ENCODE measurements at regions not wholly inside any gene's neighbourhood (a gene's known extent, or its start where the extent isn't known, plus 50 kb on each side); places are given as distances from the start of the nearest gene placed in this dataset.

GRCh38 chr4:106764774-106765173 lies 271.3 kb downstream of the DKK2 start:
- Histone ChIP-seq H3K9me3 (ENCODE audit: low read length) (no peaks in the 10 kb centered on the region), H3K36me3 (ENCODE audit: insufficient read depth, low read length) (no peaks in the 10 kb centered on the region), H3K27me3 (ENCODE audit: control insufficient read depth in 1 of 2, insufficient read depth in 2 of 2, low read length in 2 of 2) (no peaks in the 10 kb centered on the region), H3K27ac (ENCODE audit: low read depth, low read length) (no peak overlapping the region), H3K9ac (ENCODE audit: low read length) (no peak overlapping the region), H3K4me1 (ENCODE audit: insufficient read depth, low read length) (peaks cover 19% of the 10 kb centered on the region), H3K4me3 (ENCODE audit: low read depth in 1 of 2, low read length in 2 of 2) (no peak overlapping the region)

GRCh38 chr4:106762666-106763443 lies 273.3 kb downstream of the DKK2 start:
- no peaks in the 10 kb centered on the region for H3K9me3 ChIP-seq (ENCODE audit: low read length)

GRCh38 chr4:106753426-106753825 lies 282.7 kb downstream of the DKK2 start:
- H3K9ac ChIP-seq (ENCODE audit: low read length), result no peak overlapping the region
- no peaks in the 10 kb centered on the region for H3K4me1 ChIP-seq (ENCODE audit: insufficient read depth, low read length)
- no peaks in the 10 kb centered on the region for H3K36me3 ChIP-seq (ENCODE audit: insufficient read depth, low read length)
- H3K27ac ChIP-seq (ENCODE audit: low read depth, low read length), result no peak overlapping the region
- no peaks in the 10 kb centered on the region for H3K27me3 ChIP-seq (ENCODE audit: control insufficient read depth in 1 of 2, insufficient read depth in 2 of 2, low read length in 2 of 2)
- H3K9me3 ChIP-seq (ENCODE audit: low read length), result no peaks in the 10 kb centered on the region
- no peak overlapping the region for H3K4me3 ChIP-seq (ENCODE audit: low read depth in 1 of 2, low read length in 2 of 2)

More at GRCh38 chr4:106762666-106763443, 273.3 kb downstream of the DKK2 start:
- H3K36me3 ChIP-seq (ENCODE audit: insufficient read depth, low read length), result no peaks in the 10 kb centered on the region
- H3K27ac ChIP-seq (ENCODE audit: low read depth, low read length), result peak overlapping the region; percentile 19
- peaks cover 19% of the 10 kb centered on the region for H3K4me1 ChIP-seq (ENCODE audit: insufficient read depth, low read length)
- H3K4me3 ChIP-seq (ENCODE audit: low read depth in 1 of 2, low read length in 2 of 2), result no peak overlapping the region
- no peak overlapping the region for H3K9ac ChIP-seq (ENCODE audit: low read length)
- no peaks in the 10 kb centered on the region for H3K27me3 ChIP-seq (ENCODE audit: control insufficient read depth in 1 of 2, insufficient read depth in 2 of 2, low read length in 2 of 2)

GRCh38 chr4:106746451-106746850 lies 289.7 kb downstream of the DKK2 start:
- H3K4me3 ChIP-seq (ENCODE audit: low read depth in 1 of 2, low read length in 2 of 2), result no peak overlapping the region
- H3K9me3 ChIP-seq (ENCODE audit: low read length), result no peaks in the 10 kb centered on the region
- no peak overlapping the region for H3K27ac ChIP-seq (ENCODE audit: low read depth, low read length)
- no peak overlapping the region for H3K9ac ChIP-seq (ENCODE audit: low read length)
- H3K36me3 ChIP-seq (ENCODE audit: insufficient read depth, low read length), result no peaks in the 10 kb centered on the region
- no peaks in the 10 kb centered on the region for H3K27me3 ChIP-seq (ENCODE audit: control insufficient read depth in 1 of 2, insufficient read depth in 2 of 2, low read length in 2 of 2)
- no peaks in the 10 kb centered on the region for H3K4me1 ChIP-seq (ENCODE audit: insufficient read depth, low read length)

- no peak overlapping the region for H3K27ac ChIP-seq (ENCODE audit: low read depth, low read length)
Measured at GRCh38 chr4:106738121-106738520, 298.0 kb downstream of the DKK2 start.

GRCh38 chr4:106718548-106718947 lies 317.6 kb downstream of the DKK2 start:
- no peak overlapping the region for H3K4me3 ChIP-seq (ENCODE audit: low read depth in 1 of 2, low read length in 2 of 2)
- no peaks in the 10 kb centered on the region for H3K9me3 ChIP-seq (ENCODE audit: low read length)
- no peaks in the 10 kb centered on the region for H3K27me3 ChIP-seq (ENCODE audit: control insufficient read depth in 1 of 2, insufficient read depth in 2 of 2, low read length in 2 of 2)
- H3K4me1 ChIP-seq (ENCODE audit: insufficient read depth, low read length), result no peaks in the 10 kb centered on the region
- H3K27ac ChIP-seq (ENCODE audit: low read depth, low read length), result no peak overlapping the region
- no peaks in the 10 kb centered on the region for H3K36me3 ChIP-seq (ENCODE audit: insufficient read depth, low read length)
- H3K9ac ChIP-seq (ENCODE audit: low read length), result no peak overlapping the region

More at GRCh38 chr4:106738121-106738520, 298.0 kb downstream of the DKK2 start:
- no peaks in the 10 kb centered on the region for H3K9me3 ChIP-seq (ENCODE audit: low read length)
- H3K4me1 ChIP-seq (ENCODE audit: insufficient read depth, low read length), result no peaks in the 10 kb centered on the region
- H3K36me3 ChIP-seq (ENCODE audit: insufficient read depth, low read length), result no peaks in the 10 kb centered on the region
- H3K27me3 ChIP-seq (ENCODE audit: control insufficient read depth in 1 of 2, insufficient read depth in 2 of 2, low read length in 2 of 2), result no peaks in the 10 kb centered on the region
- no peak overlapping the region for H3K9ac ChIP-seq (ENCODE audit: low read length)
- H3K4me3 ChIP-seq (ENCODE audit: low read depth in 1 of 2, low read length in 2 of 2), result no peak overlapping the region

GRCh38 chr4:106717091-106717490 lies 319.0 kb downstream of the DKK2 start:
- H3K27me3 ChIP-seq (ENCODE audit: control insufficient read depth in 1 of 2, insufficient read depth in 2 of 2, low read length in 2 of 2), result no peaks in the 10 kb centered on the region
- H3K36me3 ChIP-seq (ENCODE audit: insufficient read depth, low read length), result no peaks in the 10 kb centered on the region
- no peak overlapping the region for H3K27ac ChIP-seq (ENCODE audit: low read depth, low read length)
- H3K9me3 ChIP-seq (ENCODE audit: low read length), result no peaks in the 10 kb centered on the region
- no peak overlapping the region for H3K4me3 ChIP-seq (ENCODE audit: low read depth in 1 of 2, low read length in 2 of 2)
- no peaks in the 10 kb centered on the region for H3K4me1 ChIP-seq (ENCODE audit: insufficient read depth, low read length)
- no peak overlapping the region for H3K9ac ChIP-seq (ENCODE audit: low read length)

GRCh38 chr4:106715825-106716224 lies 320.3 kb downstream of the DKK2 start:
- H3K4me3 ChIP-seq (ENCODE audit: low read depth in 1 of 2, low read length in 2 of 2), result no peak overlapping the region
- H3K27ac ChIP-seq (ENCODE audit: low read depth, low read length), result no peak overlapping the region
- H3K9me3 ChIP-seq (ENCODE audit: low read length), result no peaks in the 10 kb centered on the region
- H3K9ac ChIP-seq (ENCODE audit: low read length), result no peak overlapping the region
- H3K4me1 ChIP-seq (ENCODE audit: insufficient read depth, low read length), result no peaks in the 10 kb centered on the region
- no peaks in the 10 kb centered on the region for H3K36me3 ChIP-seq (ENCODE audit: insufficient read depth, low read length)
- H3K27me3 ChIP-seq (ENCODE audit: control insufficient read depth in 1 of 2, insufficient read depth in 2 of 2, low read length in 2 of 2), result no peaks in the 10 kb centered on the region

- Histone ChIP-seq H3K27ac (ENCODE audit: low read depth, low read length) (no peak overlapping the region), H3K4me3 (ENCODE audit: low read depth in 1 of 2, low read length in 2 of 2) (no peak overlapping the region), H3K36me3 (ENCODE audit: insufficient read depth, low read length) (no peaks in the 10 kb centered on the region), H3K9ac (ENCODE audit: low read length) (no peak overlapping the region), H3K4me1 (ENCODE audit: insufficient read depth, low read length) (no peaks in the 10 kb centered on the region), H3K9me3 (ENCODE audit: low read length) (no peaks in the 10 kb centered on the region), H3K27me3 (ENCODE audit: control insufficient read depth in 1 of 2, insufficient read depth in 2 of 2, low read length in 2 of 2) (no peaks in the 10 kb centered on the region)
Measured at GRCh38 chr4:106708464-106708816, 327.7 kb downstream of the DKK2 start.

GRCh38 chr4:106707776-106708463 lies 328.2 kb downstream of the DKK2 start:
- H3K27ac ChIP-seq (ENCODE audit: low read depth, low read length), result no peak overlapping the region
- H3K9me3 ChIP-seq (ENCODE audit: low read length), result no peaks in the 10 kb centered on the region
- H3K4me3 ChIP-seq (ENCODE audit: low read depth in 1 of 2, low read length in 2 of 2), result no peak overlapping the region
- no peaks in the 10 kb centered on the region for H3K4me1 ChIP-seq (ENCODE audit: insufficient read depth, low read length)
- H3K9ac ChIP-seq (ENCODE audit: low read length), result no peak overlapping the region
- H3K36me3 ChIP-seq (ENCODE audit: insufficient read depth, low read length), result no peaks in the 10 kb centered on the region
- H3K27me3 ChIP-seq (ENCODE audit: control insufficient read depth in 1 of 2, insufficient read depth in 2 of 2, low read length in 2 of 2), result no peaks in the 10 kb centered on the region

GRCh38 chr4:106704253-106704870 lies 331.8 kb downstream of the DKK2 start:
- H3K36me3 ChIP-seq (ENCODE audit: insufficient read depth, low read length), result no peaks in the 10 kb centered on the region
- H3K27me3 ChIP-seq (ENCODE audit: control insufficient read depth in 1 of 2, insufficient read depth in 2 of 2, low read length in 2 of 2), result no peaks in the 10 kb centered on the region
- no peaks in the 10 kb centered on the region for H3K9me3 ChIP-seq (ENCODE audit: low read length)
- no peaks in the 10 kb centered on the region for H3K4me1 ChIP-seq (ENCODE audit: insufficient read depth, low read length)
- no peak overlapping the region for H3K4me3 ChIP-seq (ENCODE audit: low read depth in 1 of 2, low read length in 2 of 2)
- no peak overlapping the region for H3K27ac ChIP-seq (ENCODE audit: low read depth, low read length)
- H3K9ac ChIP-seq (ENCODE audit: low read length), result no peak overlapping the region

Measured in muscle layer of colon (tissue), 2 donors.